ENCODE measurements at regions not wholly inside any gene's neighbourhood (a gene's known extent, or its start where the extent isn't known, plus 50 kb on each side); places are given as distances from the start of the nearest gene placed in this dataset.

DNA sequence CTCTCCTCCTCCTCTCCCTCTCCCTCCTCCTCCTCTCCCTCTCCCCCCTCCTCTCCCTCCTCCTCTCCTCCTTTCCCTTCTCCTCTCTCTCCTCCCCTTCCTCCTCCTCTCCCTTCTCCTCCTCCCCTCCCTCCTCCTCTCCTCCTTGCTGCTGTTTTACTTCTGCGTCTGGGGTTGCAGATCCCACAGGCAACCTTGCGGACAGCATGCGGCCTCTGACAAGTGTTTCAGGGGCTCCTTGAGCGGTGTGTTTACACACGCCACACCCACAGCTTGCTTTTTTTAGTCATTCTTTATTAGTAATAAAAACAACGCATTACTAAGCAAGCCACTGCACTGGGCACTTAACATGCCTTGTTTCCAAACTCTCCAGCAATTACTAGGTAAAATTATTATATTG, 81.9 kb downstream of the TFAP2C start:
- H3K4me3 ChIP-seq (ENCODE audit: low read depth, low read length): no peak overlapping the region
- TF ChIP-seq, protein P1, sequence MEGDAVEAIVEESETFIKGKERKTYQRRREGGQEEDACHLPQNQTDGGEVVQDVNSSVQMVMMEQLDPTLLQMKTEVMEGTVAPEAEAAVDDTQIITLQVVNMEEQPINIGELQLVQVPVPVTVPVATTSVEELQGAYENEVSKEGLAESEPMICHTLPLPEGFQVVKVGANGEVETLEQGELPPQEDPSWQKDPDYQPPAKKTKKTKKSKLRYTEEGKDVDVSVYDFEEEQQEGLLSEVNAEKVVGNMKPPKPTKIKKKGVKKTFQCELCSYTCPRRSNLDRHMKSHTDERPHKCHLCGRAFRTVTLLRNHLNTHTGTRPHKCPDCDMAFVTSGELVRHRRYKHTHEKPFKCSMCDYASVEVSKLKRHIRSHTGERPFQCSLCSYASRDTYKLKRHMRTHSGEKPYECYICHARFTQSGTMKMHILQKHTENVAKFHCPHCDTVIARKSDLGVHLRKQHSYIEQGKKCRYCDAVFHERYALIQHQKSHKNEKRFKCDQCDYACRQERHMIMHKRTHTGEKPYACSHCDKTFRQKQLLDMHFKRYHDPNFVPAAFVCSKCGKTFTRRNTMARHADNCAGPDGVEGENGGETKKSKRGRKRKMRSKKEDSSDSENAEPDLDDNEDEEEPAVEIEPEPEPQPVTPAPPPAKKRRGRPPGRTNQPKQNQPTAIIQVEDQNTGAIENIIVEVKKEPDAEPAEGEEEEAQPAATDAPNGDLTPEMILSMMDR (IDR thresholded peaks at IDR 0.05; ENCODE audit: borderline replicate concordance, insufficient read depth, low read depth, low read length): no peak

DNA sequence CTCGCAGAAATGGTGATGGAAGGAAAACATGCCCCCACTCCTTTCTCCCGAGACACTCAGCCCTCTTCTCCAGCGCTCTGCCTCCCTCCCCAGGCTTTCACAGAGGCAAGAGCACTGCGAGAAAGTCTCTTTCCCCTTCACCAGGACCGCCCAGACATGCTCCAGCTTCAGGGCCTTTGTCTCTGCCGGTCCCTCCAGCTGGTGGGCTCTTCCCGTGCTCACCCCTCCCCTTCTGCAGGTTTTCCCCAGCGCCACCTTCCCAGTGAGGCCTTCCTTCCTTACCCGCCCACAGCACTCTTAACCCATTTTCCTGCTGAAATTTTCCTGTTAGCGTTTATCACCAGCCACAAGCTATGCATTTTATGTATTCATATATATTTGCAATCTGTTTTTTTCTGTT, 86.2 kb downstream of the TFAP2C start:
- no peak overlapping the region for H3K4me3 ChIP-seq (ENCODE audit: low read depth, low read length)
- TF ChIP-seq, protein P1 (IDR thresholded peaks at IDR 0.05; ENCODE audit: borderline replicate concordance, insufficient read depth, low read depth, low read length): no peak

DNA sequence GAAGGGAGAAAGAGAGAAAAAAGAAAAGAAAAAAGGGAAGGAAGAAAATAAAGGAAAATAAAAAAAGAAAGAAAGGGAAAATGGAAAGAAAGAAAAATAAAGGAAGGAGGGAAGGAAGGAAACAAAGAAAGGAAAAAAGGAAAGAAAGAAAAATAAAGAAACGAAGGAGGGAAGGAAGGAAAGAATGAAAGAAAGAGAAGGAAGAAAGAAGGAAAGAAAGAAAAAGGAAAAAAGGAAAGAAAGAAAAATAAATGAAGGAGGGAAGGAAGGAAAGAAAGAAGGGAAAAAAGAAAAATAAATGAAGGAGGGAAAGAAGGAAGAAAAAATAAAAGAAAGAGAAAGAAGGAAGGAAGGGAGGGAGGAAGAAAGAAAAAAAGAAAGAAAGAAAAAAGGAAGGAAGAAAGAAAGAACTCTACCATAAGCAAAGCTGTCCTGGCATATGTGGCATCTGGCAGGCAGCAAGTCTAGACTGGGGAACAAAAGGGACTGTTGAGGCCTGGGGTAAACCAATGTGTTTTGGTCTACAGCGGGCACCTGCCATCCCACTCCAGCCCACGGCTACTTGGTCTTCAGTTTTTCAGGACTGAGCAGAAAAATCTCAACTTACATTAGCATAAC, 86.9 kb downstream of the TFAP2C start:
- TF ChIP-seq, protein P1 (IDR thresholded peaks at IDR 0.05; ENCODE audit: borderline replicate concordance, insufficient read depth, low read depth, low read length): no peak
- H3K4me3 ChIP-seq (ENCODE audit: low read depth, low read length): no peak overlapping the region

DNA sequence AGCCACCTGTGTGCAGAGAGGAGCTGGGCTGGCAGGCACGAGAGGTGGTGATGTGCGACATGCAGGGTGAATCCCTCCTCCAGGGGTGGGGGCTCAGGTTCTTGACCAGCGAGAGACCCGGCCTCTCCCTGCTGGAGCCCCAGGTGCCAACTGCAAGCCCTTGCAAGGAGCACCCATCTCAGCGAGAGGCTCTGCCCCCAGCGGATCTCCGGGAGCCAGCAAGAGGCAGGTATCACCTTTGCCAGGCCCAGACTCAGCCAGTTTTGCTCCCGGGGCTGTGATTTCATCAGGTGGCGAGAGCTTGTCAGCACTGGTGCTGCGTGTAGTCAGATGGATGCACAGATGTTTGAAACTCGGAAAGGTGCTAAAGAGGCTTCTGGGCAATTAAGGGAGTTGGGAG, 87.7 kb downstream of the TFAP2C start:
- H3K4me3 ChIP-seq (ENCODE audit: low read depth, low read length): no peak overlapping the region
- TF ChIP-seq, protein P1 (IDR thresholded peaks at IDR 0.05; ENCODE audit: borderline replicate concordance, insufficient read depth, low read depth, low read length): no peak

DNA sequence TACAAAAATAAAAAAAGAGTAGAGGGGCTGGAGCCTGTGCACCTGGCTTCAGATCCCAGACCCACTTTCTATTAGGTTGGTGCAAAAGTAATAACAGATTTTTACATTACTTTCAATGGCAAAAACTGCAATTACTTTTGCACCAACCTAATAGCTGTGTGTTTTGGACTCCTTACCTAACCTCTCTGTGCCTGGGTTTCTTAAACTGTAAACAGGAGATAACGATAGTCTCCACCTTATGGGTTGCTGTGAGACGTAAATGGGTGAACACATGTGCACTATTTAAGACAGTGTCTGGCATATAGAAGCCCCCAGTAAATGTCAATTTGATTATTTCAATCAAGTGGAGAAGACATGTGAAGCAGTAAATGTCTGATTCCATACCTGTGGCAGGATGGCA, 89.7 kb downstream of the TFAP2C start:
- no peak overlapping the region for H3K4me3 ChIP-seq (ENCODE audit: low read depth, low read length)

DNA sequence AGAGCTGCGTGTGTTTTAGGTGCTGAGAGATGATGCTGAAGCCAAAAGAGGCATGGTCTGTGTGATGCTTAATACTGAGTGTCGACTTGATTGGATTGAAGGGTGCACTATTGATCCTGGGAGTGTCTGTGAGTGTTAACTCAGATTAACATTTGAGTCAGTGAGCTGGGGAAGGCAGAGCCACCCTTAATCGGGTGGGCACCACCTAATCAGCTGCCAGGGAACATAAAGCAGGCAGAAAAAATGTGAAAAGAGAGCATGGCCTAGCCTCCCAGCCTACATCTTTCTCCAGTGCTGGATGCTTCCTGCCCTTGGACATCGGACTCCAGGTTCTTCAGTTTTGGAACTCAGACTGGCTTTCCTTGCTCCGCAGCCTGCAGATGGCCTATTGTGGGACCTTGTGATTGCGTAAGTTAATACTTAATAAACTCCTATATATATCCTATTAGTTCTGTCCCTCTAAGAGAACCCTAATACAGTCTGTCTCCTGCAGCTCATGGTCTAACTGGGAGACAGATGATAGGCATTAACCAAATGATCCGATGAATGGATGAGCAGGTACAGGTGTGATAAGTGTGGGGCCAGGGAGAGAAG, 91.6 kb downstream of the TFAP2C start:
- TF ChIP-seq, protein P1 (IDR thresholded peaks at IDR 0.05; ENCODE audit: borderline replicate concordance, insufficient read depth, low read depth, low read length): no peak
- H3K4me3 ChIP-seq (ENCODE audit: low read depth, low read length): no peak overlapping the region

More for the DNA sequence above, 89.7 kb downstream of the TFAP2C start:
- TF ChIP-seq, protein P1 (IDR thresholded peaks at IDR 0.05; ENCODE audit: borderline replicate concordance, insufficient read depth, low read depth, low read length): no peak

DNA sequence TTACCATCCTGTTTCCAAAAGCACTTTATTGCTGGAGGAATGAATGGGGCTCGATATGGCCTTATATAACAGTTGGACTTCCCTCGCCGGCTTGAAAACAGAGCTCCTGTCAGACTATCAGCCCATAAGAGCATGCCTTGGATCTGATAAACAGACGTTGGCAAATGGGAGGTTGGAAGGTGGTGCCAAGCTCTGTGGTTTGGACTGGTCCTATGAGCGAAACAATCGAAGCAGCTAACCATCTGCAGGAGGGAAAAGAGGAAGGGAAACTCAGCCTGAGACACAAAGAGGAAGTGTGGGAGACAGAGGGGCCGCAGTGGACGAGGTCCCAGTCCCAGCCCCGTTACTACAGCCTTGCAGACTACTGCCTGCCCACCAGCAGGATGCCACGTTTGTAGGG, 92.9 kb downstream of the TFAP2C start:
- no peak overlapping the region for H3K4me3 ChIP-seq (ENCODE audit: low read depth, low read length)
- TF ChIP-seq, protein P1 (IDR thresholded peaks at IDR 0.05; ENCODE audit: borderline replicate concordance, insufficient read depth, low read depth, low read length): no peak
